NB4 (cell line): ENCODE measurements at regions not wholly inside any gene's neighbourhood (a gene's known extent, or its start where the extent isn't known, plus 50 kb on each side); places are given as distances from the start of the nearest gene placed in this dataset.

Experiments
- CTCF ChIP-seq: IDR thresholded peaks from one replicate; pipeline ENCODE4 v1.5.1; 2012; ENCODE audit warnings: low read depth, low read length
- POLR2A ChIP-seq: IDR thresholded peaks from 2 replicates; pipeline ENCODE4 v1.6.1; 2011; ENCODE audit warnings: mild to moderate bottlenecking; ENCODE audit not compliant: insufficient read length; ENCODE audit errors: extremely low read depth

- TF ChIP-seq POLR2A (no peak), CTCF (no peak)
Measured at GRCh38 chr20:53881362-53881761, 189.0 kb downstream of the BCAS1 start.
